SK-MEL-5 (cell line): ENCODE measurements at regions not wholly inside any gene's neighbourhood (a gene's known extent, or its start where the extent isn't known, plus 50 kb on each side); places are given as distances from the start of the nearest gene placed in this dataset.

Experiments
- DNase-seq: peaks from one replicate; pipeline ENCODE4 v3.0.0-alpha.2; 2016; ENCODE audit warnings: low read depth, low spot score
- in situ Hi-C: cut with HindIII; loops from 2 replicates; pipeline ENCODE4 v1.10.0; 2016; ENCODE audit warnings: low sequenced_read_pairs, high pct_unique_total_duplicates, low pct_unique_long_range_greater_than_20kb

- no peak for DNase-seq
- in situ Hi-C loops, result no loop called here
Measured at GRCh38 chr4:65918872-65919271, 248.6 kb upstream of the EPHA5 start.

GRCh38 chr4:65918212-65918611 lies 247.9 kb upstream of the EPHA5 start:
- DNase-seq, result no peak
- in situ Hi-C loops, result no loop called here

GRCh38 chr4:65917486-65917885 lies 247.2 kb upstream of the EPHA5 start:
- in situ Hi-C loops, result no loop called here
- DNase-seq, result peak; percentile 5

- DNase-seq, result peak; percentile 56
- in situ Hi-C loops, result no loop called here
Measured at GRCh38 chr4:65911720-65912119, 241.4 kb upstream of the EPHA5 start.

- in situ Hi-C loops, result no loop called here
- DNase-seq, result no peak
Measured at GRCh38 chr4:65893957-65894755, 223.9 kb upstream of the EPHA5 start.

- in situ Hi-C loops, result no loop called here
- no peak for DNase-seq
Measured at GRCh38 chr4:65893271-65893670, 223.0 kb upstream of the EPHA5 start.

GRCh38 chr4:65880594-65880993 lies 210.3 kb upstream of the EPHA5 start:
- in situ Hi-C loops, result no loop called here
- DNase-seq, result peak; percentile 7

- in situ Hi-C loops, result no loop called here
- DNase-seq, result no peak
Measured at GRCh38 chr4:65868096-65868824, 198.0 kb upstream of the EPHA5 start.

- peak; percentile 55 for DNase-seq
- in situ Hi-C loops, result no loop called here
Measured at GRCh38 chr4:65865489-65865888, 195.2 kb upstream of the EPHA5 start.

- in situ Hi-C loops, result no loop called here
Measured at GRCh38 chr4:65861993-65862392, 191.7 kb upstream of the EPHA5 start.

GRCh38 chr4:65845199-65845773 lies 175.0 kb upstream of the EPHA5 start:
- no peak for DNase-seq
- in situ Hi-C loops, result no loop called here

More at GRCh38 chr4:65861993-65862392, 191.7 kb upstream of the EPHA5 start:
- no peak for DNase-seq

- in situ Hi-C loops, result no loop called here
- no peak for DNase-seq
Measured at GRCh38 chr4:65839164-65839931, 169.1 kb upstream of the EPHA5 start.

- DNase-seq, result no peak
- in situ Hi-C loops, result no loop called here
Measured at GRCh38 chr4:65834707-65835106, 164.4 kb upstream of the EPHA5 start.

GRCh38 chr4:65831828-65832227 lies 161.5 kb upstream of the EPHA5 start:
- in situ Hi-C loops, result no loop called here
- DNase-seq, result no peak

- in situ Hi-C loops, result no loop called here
Measured at GRCh38 chr4:65825116-65825753, 154.9 kb upstream of the EPHA5 start.

GRCh38 chr4:65819192-65819591 lies 148.9 kb upstream of the EPHA5 start:
- no peak for DNase-seq
- in situ Hi-C loops, result no loop called here

More at GRCh38 chr4:65825116-65825753, 154.9 kb upstream of the EPHA5 start:
- peak; percentile 1 for DNase-seq

- DNase-seq, result no peak
- in situ Hi-C loops, result no loop called here
Measured at GRCh38 chr4:65805936-65806335, 135.6 kb upstream of the EPHA5 start.
